Liver (tissue), 3 donors: ENCODE measurements at regions not wholly inside any gene's neighbourhood (a gene's known extent, or its start where the extent isn't known, plus 50 kb on each side); places are given as distances from the start of the nearest gene placed in this dataset.

ENCODE experiments used
- ATF3 ChIP-seq: IDR thresholded peaks from 2 replicates; pipeline ENCODE4 v1.6.1; 2016; ENCODE audit warnings: antibody characterized with exemption
- CTCF ChIP-seq: fragments of 150-350 bp; IDR thresholded peaks from 2 replicates; pipeline ENCODE4 v1.5.1; 2017; ENCODE audit warnings: improper control_type of control experiment, low read depth, low read length; ENCODE audit not compliant: missing input control
- EGR1 ChIP-seq, 2 donors: IDR thresholded peaks; 2 replicates each; pipeline ENCODE4 v1.6.1; 2016 to 2018; ENCODE audit warnings: antibody characterized with exemption in 2 of 2, low read depth in 2 of 2
- GABPA ChIP-seq, 2 donors: IDR thresholded peaks in 1 of 2; conservative IDR thresholded peaks in 1 of 2; 2 replicates each; pipeline ENCODE4 v1.6.1; 2016; ENCODE audit warnings: antibody characterized with exemption in 2 of 2, mild to moderate bottlenecking in 1 of 2, moderate library complexity in 1 of 2
- HNF4G ChIP-seq: IDR thresholded peaks from 2 replicates; pipeline ENCODE4 v1.6.1; 2016; ENCODE audit warnings: antibody characterized with exemption
- NR2F2 ChIP-seq: IDR thresholded peaks from 2 replicates; pipeline ENCODE4 v1.6.1; 2016; ENCODE audit warnings: antibody characterized with exemption
- RAD21 ChIP-seq, 2 donors: IDR thresholded peaks; 2 replicates each; pipeline ENCODE4 v1.6.1; 2016; ENCODE audit warnings: antibody characterized with exemption in 2 of 2, mild to moderate bottlenecking in 2 of 2
- RXRA ChIP-seq, 2 donors: IDR thresholded peaks; 2 replicates each; pipeline ENCODE4 v1.6.1; 2017 to 2018; ENCODE audit warnings: antibody characterized with exemption in 2 of 2, mild to moderate bottlenecking in 1 of 2
- SP1 ChIP-seq: IDR thresholded peaks from 2 replicates; pipeline ENCODE4 v1.6.1; 2018; ENCODE audit warnings: antibody characterized with exemption, mild to moderate bottlenecking
- TAF1 ChIP-seq: conservative IDR thresholded peaks from 2 replicates; pipeline ENCODE4 v1.6.1; 2016; ENCODE audit warnings: antibody characterized with exemption, mild to moderate bottlenecking
- YY1 ChIP-seq: IDR thresholded peaks from 2 replicates; pipeline ENCODE4 v1.6.1; 2016; ENCODE audit warnings: antibody characterized with exemption, mild to moderate bottlenecking
- TF ChIP-seq, protein P1 (sequence below): IDR thresholded peaks from 2 replicates; pipeline ENCODE4 v1.6.1; 2016; ENCODE audit warnings: antibody characterized with exemption
- TF ChIP-seq, protein P2 (sequence below): IDR thresholded peaks from 2 replicates; pipeline ENCODE4 v1.6.1; 2016; ENCODE audit warnings: antibody characterized with exemption
- donor health status: healthy.
- donor health status: healthy.

DNA sequence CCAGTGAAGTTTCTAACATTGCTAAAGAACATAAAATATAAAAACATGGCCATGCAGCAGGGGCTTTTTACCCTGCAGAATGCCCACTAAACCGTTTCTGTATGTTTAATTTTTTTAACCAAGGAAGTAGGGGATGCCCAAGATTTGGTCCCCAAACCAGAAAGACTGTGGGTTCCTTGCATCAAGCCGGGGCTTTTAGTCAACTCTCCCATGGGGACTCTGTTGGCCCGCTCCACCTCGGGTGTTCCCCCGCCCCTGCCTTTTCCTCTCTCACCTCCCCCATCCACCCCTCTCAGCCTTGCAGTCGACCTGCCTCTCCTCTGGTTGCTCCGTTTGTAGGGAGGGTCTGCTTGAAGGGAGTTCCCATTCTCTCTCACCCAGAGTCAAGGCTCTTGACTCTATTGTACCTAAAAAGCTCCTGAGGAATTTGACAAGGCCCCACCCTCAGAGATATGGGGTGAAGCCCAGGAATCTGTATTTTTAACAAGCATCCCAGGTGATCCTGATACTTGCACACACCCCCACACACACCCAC lies 117.5 kb downstream of the TOMM20 start:
- TF ChIP-seq CTCF = no peak
- no peak for TF ChIP-seq TAF1
- TF ChIP-seq, protein P1, sequence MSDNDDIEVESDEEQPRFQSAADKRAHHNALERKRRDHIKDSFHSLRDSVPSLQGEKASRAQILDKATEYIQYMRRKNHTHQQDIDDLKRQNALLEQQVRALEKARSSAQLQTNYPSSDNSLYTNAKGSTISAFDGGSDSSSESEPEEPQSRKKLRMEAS = no peak
- no peak for TF ChIP-seq HNF4G
- TF ChIP-seq EGR1 (IDR thresholded peaks at IDR 0.05; ENCODE audit: low read depth in 2 of 2) = no peak
- TF ChIP-seq GABPA (IDR thresholded peaks at IDR 0.05 in 1 of 2, conservative IDR thresholded peaks at IDR 0.05 in 1 of 2) = no peak
- no peak for TF ChIP-seq RAD21 (IDR thresholded peaks at IDR 0.05)
- TF ChIP-seq SP1 = no peak
- no peak for TF ChIP-seq ATF3
- TF ChIP-seq, protein P2, sequence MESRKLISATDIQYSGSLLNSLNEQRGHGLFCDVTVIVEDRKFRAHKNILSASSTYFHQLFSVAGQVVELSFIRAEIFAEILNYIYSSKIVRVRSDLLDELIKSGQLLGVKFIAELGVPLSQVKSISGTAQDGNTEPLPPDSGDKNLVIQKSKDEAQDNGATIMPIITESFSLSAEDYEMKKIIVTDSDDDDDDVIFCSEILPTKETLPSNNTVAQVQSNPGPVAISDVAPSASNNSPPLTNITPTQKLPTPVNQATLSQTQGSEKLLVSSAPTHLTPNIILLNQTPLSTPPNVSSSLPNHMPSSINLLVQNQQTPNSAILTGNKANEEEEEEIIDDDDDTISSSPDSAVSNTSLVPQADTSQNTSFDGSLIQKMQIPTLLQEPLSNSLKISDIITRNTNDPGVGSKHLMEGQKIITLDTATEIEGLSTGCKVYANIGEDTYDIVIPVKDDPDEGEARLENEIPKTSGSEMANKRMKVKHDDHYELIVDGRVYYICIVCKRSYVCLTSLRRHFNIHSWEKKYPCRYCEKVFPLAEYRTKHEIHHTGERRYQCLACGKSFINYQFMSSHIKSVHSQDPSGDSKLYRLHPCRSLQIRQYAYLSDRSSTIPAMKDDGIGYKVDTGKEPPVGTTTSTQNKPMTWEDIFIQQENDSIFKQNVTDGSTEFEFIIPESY = no peak
- TF ChIP-seq RXRA (IDR thresholded peaks at IDR 0.05) = no peak
- no peak for TF ChIP-seq YY1
- TF ChIP-seq NR2F2 = no peak
